Astrocyte (in vitro differentiated cells and primary cell): ENCODE measurements at regions not wholly inside any gene's neighbourhood (a gene's known extent, or its start where the extent isn't known, plus 50 kb on each side); places are given as distances from the start of the nearest gene placed in this dataset.

Source experiments
- EZH2 ChIP-seq: IDR thresholded peaks from 2 replicates; pipeline ENCODE4 v1.6.1; 2012; ENCODE audit warnings: mild to moderate bottlenecking, low read length, inconsistent platforms; ENCODE audit not compliant: insufficient read depth
- TF ChIP-seq, protein P1 (sequence below): IDR thresholded peaks from 2 replicates; pipeline ENCODE4 v1.5.1; 2011; ENCODE audit warnings: low read depth, mild to moderate bottlenecking, inconsistent platforms, low read length, moderate library complexity; ENCODE audit not compliant: insufficient read depth

DNA sequence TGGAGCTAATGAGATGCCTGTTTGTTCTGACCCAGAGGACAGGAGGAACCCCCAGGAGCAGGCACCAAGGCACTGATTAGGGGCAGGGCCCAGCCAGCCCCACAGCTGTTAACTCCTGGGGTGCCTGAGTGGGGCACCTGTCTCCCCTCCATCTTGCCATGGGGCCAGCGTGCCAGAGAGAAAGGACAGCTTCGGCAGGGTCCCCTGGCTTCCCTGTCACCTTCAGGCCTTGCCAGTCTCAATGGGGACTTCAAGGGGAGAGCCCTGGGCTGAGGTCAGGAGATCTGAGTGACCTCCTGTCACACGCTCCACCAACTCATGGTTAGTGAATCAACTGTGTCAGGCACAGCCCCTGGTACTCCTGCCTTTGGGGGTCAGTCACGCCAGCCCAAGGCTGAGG, 152.7 kb upstream of the MVB12B start:
- TF ChIP-seq, protein P1, sequence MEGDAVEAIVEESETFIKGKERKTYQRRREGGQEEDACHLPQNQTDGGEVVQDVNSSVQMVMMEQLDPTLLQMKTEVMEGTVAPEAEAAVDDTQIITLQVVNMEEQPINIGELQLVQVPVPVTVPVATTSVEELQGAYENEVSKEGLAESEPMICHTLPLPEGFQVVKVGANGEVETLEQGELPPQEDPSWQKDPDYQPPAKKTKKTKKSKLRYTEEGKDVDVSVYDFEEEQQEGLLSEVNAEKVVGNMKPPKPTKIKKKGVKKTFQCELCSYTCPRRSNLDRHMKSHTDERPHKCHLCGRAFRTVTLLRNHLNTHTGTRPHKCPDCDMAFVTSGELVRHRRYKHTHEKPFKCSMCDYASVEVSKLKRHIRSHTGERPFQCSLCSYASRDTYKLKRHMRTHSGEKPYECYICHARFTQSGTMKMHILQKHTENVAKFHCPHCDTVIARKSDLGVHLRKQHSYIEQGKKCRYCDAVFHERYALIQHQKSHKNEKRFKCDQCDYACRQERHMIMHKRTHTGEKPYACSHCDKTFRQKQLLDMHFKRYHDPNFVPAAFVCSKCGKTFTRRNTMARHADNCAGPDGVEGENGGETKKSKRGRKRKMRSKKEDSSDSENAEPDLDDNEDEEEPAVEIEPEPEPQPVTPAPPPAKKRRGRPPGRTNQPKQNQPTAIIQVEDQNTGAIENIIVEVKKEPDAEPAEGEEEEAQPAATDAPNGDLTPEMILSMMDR, result no peak
- TF ChIP-seq EZH2, result no peak
